K562 (cell line): ENCODE measurements at regions not wholly inside any gene's neighbourhood (a gene's known extent, or its start where the extent isn't known, plus 50 kb on each side); places are given as distances from the start of the nearest gene placed in this dataset.
"Not testable (repeated sequence)": the region's sequence is repeated elsewhere in the genome, so short reads cannot be mapped to it uniquely, and the experiment has no call there.

Source experiments
- ATAC-seq: fragments of 200-7000 bp; cut with Tn5 transposase; 3 replicates; pipeline ENCODE4 v1.9.1; 2020; ENCODE audit warnings: moderate library complexity
- BruUV-seq: library from RNA; stranded (reverse); fragments of 400-500 nt; replicated peaks from 2 replicates; lab custom pipeline; 2021; lab: Mats Ljungman, UMichigan
- CTCF ChIA-PET: fragments of 300-600 bp; formaldehyde crosslinking; extraction: SDS; loops from one replicate; lab custom pipeline; 2021; ENCODE audit warnings: low intra/inter-chr PET ratio; lab: Yijun Ruan, JAX
- POLR2A ChIA-PET: fragments of 300-600, 350-650 bp; sonication (Branson Sonifier 250); formaldehyde crosslinking; extraction: SDS; loops from one replicate; lab custom pipeline; 2021; ENCODE audit warnings: antibody characterized with exemption, inconsistent platforms; lab: Yijun Ruan, JAX
- DNase-seq, 4 experiments: peaks; one replicate each; pipeline versions ENCODE4 v3.0.0 to v3.0.0-alpha.2; 2011 to 2018; ENCODE audit warnings: low spot score in 3 of 4, mixed read lengths in 3 of 4; ENCODE audit errors: extremely low read depth in 1 of 4
- FAIRE-seq: peaks from 2 replicates; lab custom pipeline; 2011; peaks lifted over from hg19 to GRCh38; lab: Jason Lieb, UNC
- H2AFZ ChIP-seq: 2 replicates; pipeline ENCODE4 v1.6.0; 2011; ENCODE audit warnings: low read depth, low read length, control low read depth, inconsistent platforms
- H3K27ac ChIP-seq: fragments of 200-600 bp; 3 replicates; pipeline ENCODE4 v1.8.0; 2011; ENCODE audit warnings: low read depth, mild to moderate bottlenecking, control low read depth, inconsistent platforms, low read length, moderate library complexity, mixed read lengths; ENCODE audit errors: extremely low read depth
- H3K27me3 ChIP-seq, 2 experiments: fragments of 300-600 bp in 1 of 2; 2 replicates in 1 of 2; 3 replicates in 1 of 2; pipeline versions ENCODE4 v1.6.0 to v1.8.0; 2011; ENCODE audit warnings: inconsistent platforms in 2 of 2, low read length in 2 of 2, mild to moderate bottlenecking in 1 of 2, mixed read lengths in 1 of 2, moderate library complexity in 1 of 2; ENCODE audit not compliant: control insufficient read depth in 2 of 2, insufficient read depth in 2 of 2
- H3K36me3 ChIP-seq: fragments of 300-600 bp; 3 replicates; pipeline ENCODE4 v1.8.0; 2011; ENCODE audit warnings: mild to moderate bottlenecking, low read length, inconsistent platforms; ENCODE audit not compliant: control insufficient read depth, insufficient read depth
- H3K4me1 ChIP-seq, 2 experiments: fragments of 200-600 bp in 1 of 2; replicated peaks in 1 of 2; 2 replicates in 1 of 2; 3 replicates in 1 of 2; pipeline versions ENCODE4 v1.5.1 to v1.8.0; 2011; ENCODE audit warnings: inconsistent platforms in 2 of 2, low read length in 2 of 2, mild to moderate bottlenecking in 1 of 2, mixed read lengths in 1 of 2, moderate library complexity in 1 of 2; ENCODE audit not compliant: control insufficient read depth in 2 of 2, insufficient read depth in 2 of 2
- H3K4me2 ChIP-seq: 2 replicates; pipeline ENCODE4 v1.6.1; 2011; ENCODE audit warnings: low read length, control low read depth, inconsistent platforms, mixed read lengths; ENCODE audit not compliant: insufficient read depth
- H3K4me3 ChIP-seq: fragments of 200-600 bp; sonication (generic), shearing (Covaris generic); 2 replicates; pipeline ENCODE4 v1.5.1; 2016; ENCODE audit warnings: control low read depth, inconsistent platforms
- H3K79me2 ChIP-seq: fragments of 200-600 bp; 3 replicates; pipeline ENCODE4 v1.8.0; 2011; ENCODE audit warnings: low read length, inconsistent platforms; ENCODE audit not compliant: control insufficient read depth, insufficient read depth
- H3K9ac ChIP-seq, 2 experiments: 2 replicates each; pipeline versions ENCODE4 v1.6.0 to v1.6.1; 2011; ENCODE audit warnings: low read depth in 2 of 2, low read length in 2 of 2, control low read depth in 1 of 2, inconsistent platforms in 1 of 2, mild to moderate bottlenecking in 1 of 2, mixed read lengths in 1 of 2; ENCODE audit not compliant: insufficient read depth in 1 of 2
- H3K9me1 ChIP-seq: one replicate; pipeline ENCODE4 v1.6.0; 2011; ENCODE audit warnings: inconsistent platforms, mild to moderate bottlenecking, low read length, moderate library complexity; ENCODE audit not compliant: control insufficient read depth, insufficient read depth
- H3K9me3 ChIP-seq: replicated peaks from 2 replicates; pipeline ENCODE4 v1.5.1; 2011; ENCODE audit warnings: low read depth, low read length, inconsistent platforms; ENCODE audit not compliant: control insufficient read depth, insufficient read depth
- H4K20me1 ChIP-seq: replicated peaks from 2 replicates; pipeline ENCODE4 v1.6.1; 2011; ENCODE audit warnings: low read length, inconsistent platforms, mixed read lengths; ENCODE audit not compliant: control insufficient read depth, insufficient read depth
- EWSR1 ChIP-seq: fragments of 450-650 bp; IDR thresholded peaks from 2 replicates; pipeline ENCODE4 v1.6.1; 2018; ENCODE audit warnings: borderline replicate concordance, mild to moderate bottlenecking, low read depth, moderate library complexity; ENCODE audit not compliant: partially characterized antibody
- ZNF165 ChIP-seq: fragments of 250-450 bp; sonication (Bioruptor Pico); IDR thresholded peaks from 2 replicates; pipeline ENCODE4 v1.4.0; 2020; ENCODE audit warnings: borderline replicate concordance
- ZNF274 ChIP-seq: IDR thresholded peaks from 2 replicates; pipeline ENCODE4 v1.6.1; 2011; ENCODE audit warnings: low read depth, mild to moderate bottlenecking, low read length, moderate library complexity, borderline replicate concordance
- WGBS: fragments of 100-300 bp; shearing (Covaris generic); methylation state at CpG from one replicate; pipeline ENCODE4 v1.1.6; 2016; ENCODE audit warnings: low coverage, mixed read lengths; ENCODE audit not compliant: insufficient coverage; ENCODE audit errors: missing lambda C conversion rate; 5-methylcytosine and 5-hydroxymethylcytosine counted together
- in situ Hi-C: fragments of 300-500 bp; cut with MboI; formaldehyde crosslinking; loops from 4 replicates; pipeline ENCODE4 v1.15.0; 2018; ENCODE audit warnings: inconsistent platforms, mixed read lengths
- intact Hi-C: fragments of 100-400 bp; cut with micrococcal nuclease; formaldehyde crosslinking; loops from 2 replicates; pipeline ENCODE4 v1.14.2; 2022

- Histone ChIP-seq H2AFZ (no peak overlapping the region), H3K4me2 (no peak overlapping the region), H3K9me1 (no peaks in the 10 kb centered on the region), H3K36me3 (no peaks in the 10 kb centered on the region), H3K9ac (no peak overlapping the region), H3K27ac (no peak overlapping the region), H3K9me3 (no peaks in the 10 kb centered on the region), H4K20me1 (no peaks in the 10 kb centered on the region), H3K4me1 (no peaks in the 10 kb centered on the region), H3K79me2 (no peaks in the 10 kb centered on the region)
- DNase-seq (no peak), ATAC-seq (no peak)
- WGBS = 3% methylated on average over 6 of the region's 6 CpGs
- intact Hi-C loops (no loop called here), in situ Hi-C loops (no loop called here)
- POLR2A ChIA-PET = no interaction called here
- CTCF ChIA-PET = no interaction called here
- TF ChIP-seq ZNF165 (CRISPR knock-in tag) (no peak), ZNF274 (no peak), EWSR1 (no peak)
- TF ChIP-seq, all 486 proteins: peak for 0
- no peak overlapping the region for H3K4me3 ChIP-seq
- FAIRE-seq = no peak
- peaks cover 9 to 31% of the 10 kb centered on the region in 2 experiments; a peak in 3 of 5 replicates for H3K27me3 ChIP-seq
- BruUV-seq = no TSS peak
Measured at GRCh38 chr10:2881720-2882620, 185.4 kb upstream of the PFKP start.

- H4K20me1 ChIP-seq, ATAC-seq, CTCF ChIA-PET, H3K9me1 ChIP-seq, H2AFZ ChIP-seq, H3K4me3 ChIP-seq, H3K36me3 ChIP-seq, H3K9ac ChIP-seq, H3K9me3 ChIP-seq, H3K4me1 ChIP-seq, FAIRE-seq, H3K79me2 ChIP-seq, in situ Hi-C loops, H3K27ac ChIP-seq, DNase-seq, POLR2A ChIA-PET, H3K4me2 ChIP-seq, intact Hi-C loops, BruUV-seq: not testable (repeated sequence)
- peaks cover 0 to 13% of the 10 kb centered on the region in 2 experiments; a peak in 2 of 5 replicates for H3K27me3 ChIP-seq
- 0% methylated on average over 2 of the region's 2 CpGs for WGBS
Measured at GRCh38 chr10:2880050-2880449, 187.3 kb upstream of the PFKP start.
